ENCODE measurements at regions not wholly inside any gene's neighbourhood (a gene's known extent, or its start where the extent isn't known, plus 50 kb on each side); places are given as distances from the start of the nearest gene placed in this dataset.

DNA sequence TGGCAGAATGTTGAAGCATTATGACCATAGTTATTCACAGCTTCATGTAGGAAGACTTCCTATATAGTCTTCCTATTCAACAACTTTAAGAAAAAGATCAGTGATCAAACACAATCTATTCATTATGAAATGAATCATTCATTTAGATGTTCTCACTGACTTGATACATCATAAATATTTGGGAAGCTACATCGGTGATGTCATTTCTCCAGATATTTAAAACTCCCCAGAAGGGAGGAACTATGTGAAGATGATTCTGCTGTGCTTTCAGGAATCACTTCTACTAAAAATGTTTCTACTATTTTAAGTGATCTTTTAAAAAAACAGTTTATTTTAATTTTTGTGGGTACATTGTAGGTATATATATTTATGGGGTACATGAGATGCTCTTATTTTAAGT is 316.4 kb downstream of the BCAT1 start:
- TF ChIP-seq POLR2AphosphoS5 (IDR thresholded peaks at IDR 0.05; ENCODE audit: low read depth, low read length), result no peak
- no peak for TF ChIP-seq TAF1 (IDR thresholded peaks at IDR 0.05; ENCODE audit: borderline replicate concordance, low read depth, low read length)

All from GM12892 (cell line).